GM12865 (cell line): ENCODE measurements at regions not wholly inside any gene's neighbourhood (a gene's known extent, or its start where the extent isn't known, plus 50 kb on each side); places are given as distances from the start of the nearest gene placed in this dataset.

Source experiments
- DNase-seq: peaks from one replicate; pipeline ENCODE4 v3.0.0; 2010; ENCODE audit warnings: low read depth
- H3K4me3 ChIP-seq: 2 replicates; pipeline ENCODE4 v1.5.1; 2011; ENCODE audit warnings: mild to moderate bottlenecking, low read depth, low read length, control low read depth
- TF ChIP-seq, protein P1 (sequence below): IDR thresholded peaks from 2 replicates; pipeline ENCODE4 v1.5.1; 2011; ENCODE audit warnings: low read length, control low read depth, low read depth, inconsistent platforms; ENCODE audit not compliant: insufficient read depth; ENCODE audit errors: missing control alignments

DNA sequence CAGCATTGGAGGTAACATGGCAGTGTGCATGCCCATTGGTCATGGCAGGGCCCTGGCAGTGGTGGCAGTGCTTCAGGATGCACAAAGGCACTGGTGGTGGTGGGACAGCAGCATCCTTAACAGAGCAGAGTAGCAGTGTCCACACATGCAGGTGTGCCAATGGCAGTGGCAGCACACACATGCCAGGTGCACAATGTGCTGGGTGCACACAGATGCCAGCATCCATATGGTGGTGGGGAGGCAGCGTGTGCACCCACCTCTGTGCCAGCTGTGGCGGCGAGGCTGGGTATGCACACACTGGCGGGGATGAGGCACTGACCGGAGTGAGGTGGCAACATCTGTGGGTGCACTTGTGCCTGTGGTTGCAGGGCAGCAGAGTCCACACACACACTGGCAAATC lies 150.6 kb downstream of the SI start:
- no peak overlapping the region for H3K4me3 ChIP-seq
- TF ChIP-seq, protein P1, sequence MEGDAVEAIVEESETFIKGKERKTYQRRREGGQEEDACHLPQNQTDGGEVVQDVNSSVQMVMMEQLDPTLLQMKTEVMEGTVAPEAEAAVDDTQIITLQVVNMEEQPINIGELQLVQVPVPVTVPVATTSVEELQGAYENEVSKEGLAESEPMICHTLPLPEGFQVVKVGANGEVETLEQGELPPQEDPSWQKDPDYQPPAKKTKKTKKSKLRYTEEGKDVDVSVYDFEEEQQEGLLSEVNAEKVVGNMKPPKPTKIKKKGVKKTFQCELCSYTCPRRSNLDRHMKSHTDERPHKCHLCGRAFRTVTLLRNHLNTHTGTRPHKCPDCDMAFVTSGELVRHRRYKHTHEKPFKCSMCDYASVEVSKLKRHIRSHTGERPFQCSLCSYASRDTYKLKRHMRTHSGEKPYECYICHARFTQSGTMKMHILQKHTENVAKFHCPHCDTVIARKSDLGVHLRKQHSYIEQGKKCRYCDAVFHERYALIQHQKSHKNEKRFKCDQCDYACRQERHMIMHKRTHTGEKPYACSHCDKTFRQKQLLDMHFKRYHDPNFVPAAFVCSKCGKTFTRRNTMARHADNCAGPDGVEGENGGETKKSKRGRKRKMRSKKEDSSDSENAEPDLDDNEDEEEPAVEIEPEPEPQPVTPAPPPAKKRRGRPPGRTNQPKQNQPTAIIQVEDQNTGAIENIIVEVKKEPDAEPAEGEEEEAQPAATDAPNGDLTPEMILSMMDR = no peak
- DNase-seq = no peak

DNA sequence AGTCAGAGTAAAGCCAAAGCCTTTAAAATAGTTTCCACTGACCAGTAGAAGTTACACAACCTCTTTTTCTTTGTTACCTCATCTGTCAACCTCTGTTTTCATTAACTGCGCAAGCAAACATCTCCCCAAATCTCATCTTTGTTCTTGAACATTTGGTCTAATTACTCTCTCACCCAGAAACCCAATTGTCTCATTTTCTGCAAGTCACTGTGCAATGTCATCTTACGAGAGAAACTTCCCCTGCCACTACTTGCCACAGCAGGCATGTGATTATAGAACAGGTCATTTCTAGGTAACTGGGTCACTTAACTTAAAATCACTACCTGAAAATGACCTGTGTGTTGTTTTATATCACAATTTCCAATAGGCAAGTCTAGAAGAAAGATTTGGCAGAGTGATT lies 159.4 kb downstream of the SI start:
- TF ChIP-seq, protein P1 = no peak

DNA sequence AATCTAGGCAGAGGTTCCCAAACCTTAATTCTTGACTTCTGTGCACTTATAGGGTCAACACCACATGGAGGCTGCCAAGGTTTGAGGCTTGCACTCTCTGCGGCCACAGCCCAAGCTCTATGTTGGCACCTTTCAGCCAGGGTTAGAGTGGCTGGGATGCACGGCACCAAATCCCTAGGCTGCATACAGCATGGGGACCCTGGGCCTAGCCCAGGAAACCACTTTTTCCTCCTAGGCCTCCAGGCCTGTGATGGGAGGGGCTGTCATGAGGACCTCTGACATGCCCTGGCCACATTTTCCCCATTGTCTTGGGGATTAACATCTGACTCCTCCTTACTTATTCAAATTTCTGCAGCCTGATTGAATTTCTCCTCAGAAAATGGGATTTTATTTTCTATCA lies 165.4 kb downstream of the SI start:
- H3K4me3 ChIP-seq = no peak overlapping the region
- DNase-seq = no peak
- TF ChIP-seq, protein P1 = no peak

More for the DNA sequence above, 159.4 kb downstream of the SI start:
- no peak for DNase-seq
- no peak overlapping the region for H3K4me3 ChIP-seq

DNA sequence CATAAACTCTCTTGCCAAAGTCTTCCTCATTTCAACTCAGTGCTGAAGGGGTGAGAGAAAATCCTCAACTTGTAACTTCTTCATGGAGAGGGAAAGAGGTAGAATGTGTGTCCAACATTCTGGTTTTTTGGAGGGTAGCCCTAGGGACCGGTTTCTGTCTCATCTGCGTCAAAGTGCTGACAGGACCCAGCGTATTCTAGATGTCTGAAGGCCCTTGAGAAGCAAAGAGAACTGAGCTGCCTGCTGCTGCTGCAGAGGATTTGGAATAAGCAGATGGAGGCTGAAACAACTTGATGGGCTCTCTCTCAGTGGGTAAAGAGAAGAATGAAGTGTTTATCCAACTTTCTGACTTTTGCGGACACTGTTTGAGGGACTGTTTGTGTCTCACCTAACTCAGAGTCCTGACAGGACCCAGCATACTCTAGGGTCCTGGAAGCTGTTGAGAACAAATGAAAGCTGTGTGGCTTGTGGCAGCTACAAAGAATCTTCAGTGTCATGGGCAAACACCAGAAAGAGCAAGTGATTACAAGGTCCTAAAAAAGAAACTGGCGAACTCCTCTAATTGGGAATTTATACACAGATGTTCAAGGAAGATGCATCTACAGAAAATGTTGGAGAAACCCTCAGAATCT lies 174.4 kb downstream of the SI start:
- TF ChIP-seq, protein P1 = no peak
- DNase-seq = peak; percentile 28
- H3K4me3 ChIP-seq = peak overlapping the region; percentile 19

DNA sequence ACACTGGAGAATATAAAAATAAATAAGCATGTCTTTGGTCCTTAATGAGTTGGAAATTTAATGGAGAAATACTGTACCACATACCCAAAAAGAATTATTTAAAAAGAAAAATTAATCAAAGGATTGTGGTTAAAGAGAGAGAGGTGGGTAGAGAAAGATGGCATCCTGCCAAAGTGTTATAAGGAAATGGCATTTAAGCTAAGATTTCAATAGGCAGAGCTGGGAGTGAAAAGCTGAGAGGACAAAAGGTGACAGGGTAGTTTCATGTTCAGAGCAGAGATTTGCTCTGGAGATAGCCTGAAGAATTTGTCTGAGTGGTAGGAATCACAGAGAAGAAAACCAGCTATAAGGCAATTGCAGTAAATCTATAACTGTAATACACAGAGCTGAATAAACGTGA lies 181.0 kb downstream of the SI start:
- TF ChIP-seq, protein P1 = no peak
- DNase-seq = no peak
- H3K4me3 ChIP-seq = no peak overlapping the region

DNA sequence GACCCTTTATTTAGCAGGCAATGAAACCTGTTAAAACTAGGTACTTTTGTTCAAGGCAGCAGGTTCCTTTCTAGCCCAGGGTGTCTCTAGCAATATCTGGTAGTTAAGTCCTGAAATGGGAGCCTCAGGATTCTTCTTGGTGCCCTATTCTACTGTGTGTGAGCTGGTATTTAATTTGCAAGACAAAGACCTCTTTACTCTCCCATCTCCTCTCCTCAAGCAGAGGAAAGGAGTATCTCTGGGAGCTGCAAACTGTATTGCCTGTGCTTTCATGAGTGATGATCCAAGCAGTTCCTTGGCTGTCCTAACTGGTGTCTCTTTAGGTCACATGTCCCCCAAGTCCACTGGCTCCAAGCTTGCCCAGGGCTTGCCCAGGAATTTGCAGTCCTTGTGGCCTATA lies 188.2 kb downstream of the SI start:
- TF ChIP-seq, protein P1 = no peak
- no peak overlapping the region for H3K4me3 ChIP-seq
- DNase-seq = no peak

DNA sequence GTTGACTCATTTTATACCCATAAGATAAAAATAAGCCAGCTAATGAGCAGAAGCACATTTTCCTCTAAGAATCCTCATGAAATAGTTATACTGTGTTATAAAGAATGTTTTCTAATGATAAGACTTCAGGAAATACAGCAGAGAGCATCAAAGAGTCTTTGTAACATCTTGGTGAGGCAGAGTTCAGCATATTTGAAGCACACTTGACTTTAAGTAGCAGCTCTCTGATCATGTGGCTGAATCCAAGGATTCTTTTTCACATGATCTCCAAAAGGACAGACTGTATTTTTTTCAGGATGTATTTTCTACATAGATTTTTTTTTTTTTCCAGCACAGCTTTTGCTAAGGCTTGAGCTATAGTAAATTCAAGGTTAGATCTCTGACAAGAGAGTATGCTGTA lies 195.1 kb downstream of the SI start:
- TF ChIP-seq, protein P1 = no peak
- DNase-seq = no peak
- H3K4me3 ChIP-seq = no peak overlapping the region
